ENCODE measurements at regions not wholly inside any gene's neighbourhood (a gene's known extent, or its start where the extent isn't known, plus 50 kb on each side); places are given as distances from the start of the nearest gene placed in this dataset.

- Histone ChIP-seq H3K9me3 (replicated peaks; ENCODE audit: control insufficient read depth, insufficient read depth, low read length) (no peaks in the 10 kb centered on the region), H3K9ac (replicated peaks; ENCODE audit: extremely low read depth, insufficient read depth, low read length) (no peak overlapping the region), H3K79me2 (ENCODE audit: control insufficient read depth, insufficient read depth, low read length) (no peaks in the 10 kb centered on the region), H3K9me1 (replicated peaks; ENCODE audit: control insufficient read depth, extremely low read depth, insufficient read depth, low read length) (no peaks in the 10 kb centered on the region), H3K4me2 (ENCODE audit: insufficient read depth, low read length) (no peak overlapping the region), H2AFZ (ENCODE audit: low read depth, low read length) (no peak overlapping the region), H3K27ac (ENCODE audit: insufficient read depth, low read depth, low read length) (no peak overlapping the region), H4K20me1 (replicated peaks; ENCODE audit: control insufficient read depth, extremely low read depth, insufficient read depth, low read length) (no peaks in the 10 kb centered on the region), H3K4me1 (ENCODE audit: control insufficient read depth, extremely low read depth, insufficient read depth, low read length) (no peaks in the 10 kb centered on the region), H3K36me3 (ENCODE audit: control insufficient read depth in 2 of 2, extremely low read depth in 1 of 2, insufficient read depth in 2 of 2, low read length in 2 of 2) (no peaks in the 10 kb centered on the region), H3K4me3 (replicated peaks in 1 of 3; ENCODE audit: insufficient read depth in 1 of 3, low read depth in 1 of 3, low read length in 3 of 3) (no peak overlapping the region), H3K27me3 (ENCODE audit: control insufficient read depth in 2 of 2, insufficient read depth in 2 of 2, low read length in 2 of 2) (no peaks in the 10 kb centered on the region)
- TF ChIP-seq, protein P1, sequence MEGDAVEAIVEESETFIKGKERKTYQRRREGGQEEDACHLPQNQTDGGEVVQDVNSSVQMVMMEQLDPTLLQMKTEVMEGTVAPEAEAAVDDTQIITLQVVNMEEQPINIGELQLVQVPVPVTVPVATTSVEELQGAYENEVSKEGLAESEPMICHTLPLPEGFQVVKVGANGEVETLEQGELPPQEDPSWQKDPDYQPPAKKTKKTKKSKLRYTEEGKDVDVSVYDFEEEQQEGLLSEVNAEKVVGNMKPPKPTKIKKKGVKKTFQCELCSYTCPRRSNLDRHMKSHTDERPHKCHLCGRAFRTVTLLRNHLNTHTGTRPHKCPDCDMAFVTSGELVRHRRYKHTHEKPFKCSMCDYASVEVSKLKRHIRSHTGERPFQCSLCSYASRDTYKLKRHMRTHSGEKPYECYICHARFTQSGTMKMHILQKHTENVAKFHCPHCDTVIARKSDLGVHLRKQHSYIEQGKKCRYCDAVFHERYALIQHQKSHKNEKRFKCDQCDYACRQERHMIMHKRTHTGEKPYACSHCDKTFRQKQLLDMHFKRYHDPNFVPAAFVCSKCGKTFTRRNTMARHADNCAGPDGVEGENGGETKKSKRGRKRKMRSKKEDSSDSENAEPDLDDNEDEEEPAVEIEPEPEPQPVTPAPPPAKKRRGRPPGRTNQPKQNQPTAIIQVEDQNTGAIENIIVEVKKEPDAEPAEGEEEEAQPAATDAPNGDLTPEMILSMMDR (IDR thresholded peaks at IDR 0.05; ENCODE audit: extremely low read depth in 1 of 2, insufficient read depth in 1 of 2, low read depth in 1 of 2, low read length in 2 of 2) = no peak
- TF ChIP-seq EZH2 (IDR thresholded peaks at IDR 0.05; ENCODE audit: borderline replicate concordance, low read depth, low read length, severe bottlenecking) = no peak
- no peak for TF ChIP-seq JUN (IDR thresholded peaks at IDR 0.05; ENCODE audit: borderline replicate concordance, insufficient read depth, insufficient read length, low read depth)
- no peak for TF ChIP-seq FOS (IDR thresholded peaks at IDR 0.05; ENCODE audit: borderline replicate concordance, insufficient read depth, low read length)
- TF ChIP-seq MAX (IDR thresholded peaks at IDR 0.05; ENCODE audit: insufficient read depth, insufficient read length) = no peak
- no peak for TF ChIP-seq GATA2 (IDR thresholded peaks at IDR 0.05; ENCODE audit: insufficient read depth, insufficient read length, low read depth, low read length)
- TF ChIP-seq POLR2AphosphoS5 (IDR thresholded peaks at IDR 0.05; ENCODE audit: insufficient read depth, low read depth, low read length) = no peak
- no peak for TF ChIP-seq MYC (IDR thresholded peaks at IDR 0.05; ENCODE audit: low read depth, low read length)
- TF ChIP-seq POLR2A (IDR thresholded peaks at IDR 0.05; ENCODE audit: low read depth, low read length) = no peak
- intact Hi-C loops (cut with micrococcal nuclease) (no loop called here), dilution Hi-C loops (cut with MboI; ENCODE audit: extremely low pct_ligation_motif_present, low sequenced_read_pairs) (no loop called here)
- BruUV-seq (replicated peaks) = no TSS peak
- ChIA-PET CTCF (no interaction called here), POLR2A (no interaction called here)
- DNase-seq (ENCODE audit: low read depth, low spot score) = no peak
- no peak for FAIRE-seq
These were observed 539.7 kb downstream of the AACS start for GRCh38 chr12:125604976-125605375.

All from endothelial cell of umbilical vein (primary cell).